Large intestine (tissue), 3 donors: ENCODE measurements at regions not wholly inside any gene's neighbourhood (a gene's known extent, or its start where the extent isn't known, plus 50 kb on each side); places are given as distances from the start of the nearest gene placed in this dataset.
"Not testable (repeated sequence)": the region's sequence is repeated elsewhere in the genome, so short reads cannot be mapped to it uniquely, and the experiment has no call there.

Source experiments
- DNase-seq, 2 donors: peaks; one replicate each; pipeline versions ENCODE4 v3.0.0 to v3.0.0-alpha.2; 2013
- H3K27ac ChIP-seq: one replicate; pipeline ENCODE4 v1.5.1; 2013; ENCODE audit warnings: low read length
- H3K27me3 ChIP-seq: 2 replicates; pipeline ENCODE4 v1.6.1; 2013; ENCODE audit warnings: low read length; ENCODE audit not compliant: control insufficient read depth, insufficient read depth
- H3K36me3 ChIP-seq: 2 replicates; pipeline ENCODE4 v1.6.1; 2013; ENCODE audit warnings: low read length; ENCODE audit not compliant: control insufficient read depth, insufficient read depth
- H3K4me1 ChIP-seq: one replicate; pipeline ENCODE4 v1.6.1; 2013; ENCODE audit warnings: low read length; ENCODE audit not compliant: control insufficient read depth, insufficient read depth
- H3K4me3 ChIP-seq: one replicate; pipeline ENCODE4 v1.5.1; 2013; ENCODE audit warnings: low read length
- H3K9me3 ChIP-seq: one replicate; pipeline ENCODE4 v1.6.1; 2013; ENCODE audit warnings: mild to moderate bottlenecking, low read depth, low read length, moderate library complexity; ENCODE audit not compliant: control insufficient read depth
- WGBS: methylation state at CpG from one replicate; pipeline ENCODE4 v1.1.5; 2013; ENCODE audit warnings: low lambda C conversion rate; ENCODE audit not compliant: insufficient coverage; 5-methylcytosine and 5-hydroxymethylcytosine counted together

- no peaks in the 10 kb centered on the region for H3K4me1 ChIP-seq
- no peaks in the 10 kb centered on the region for H3K36me3 ChIP-seq
- no peak for DNase-seq
- no peak overlapping the region for H3K4me3 ChIP-seq
- no peak overlapping the region for H3K27ac ChIP-seq
- H3K9me3 ChIP-seq: no peaks in the 10 kb centered on the region
- 100% methylated on average over 1 of the region's 3 CpGs for WGBS
- no peaks in the 10 kb centered on the region for H3K27me3 ChIP-seq
Observed at GRCh38 chr14:58987591-58987990, 200.9 kb upstream of the DAAM1 start.

GRCh38 chr14:58992935-58993334 is 195.5 kb upstream of the DAAM1 start:
- WGBS: 100% methylated on average over 1 of the region's 1 CpG
- H3K4me1 ChIP-seq: no peaks in the 10 kb centered on the region
- no peaks in the 10 kb centered on the region for H3K36me3 ChIP-seq
- H3K9me3 ChIP-seq: no peaks in the 10 kb centered on the region
- H3K27me3 ChIP-seq: no peaks in the 10 kb centered on the region
- H3K27ac ChIP-seq: no peak overlapping the region
- DNase-seq: no peak
- no peak overlapping the region for H3K4me3 ChIP-seq

GRCh38 chr14:58994130-58994529 is 194.3 kb upstream of the DAAM1 start:
- no peaks in the 10 kb centered on the region for H3K36me3 ChIP-seq
- DNase-seq: no peak
- H3K4me1 ChIP-seq: no peaks in the 10 kb centered on the region
- no peak overlapping the region for H3K4me3 ChIP-seq
- H3K27me3 ChIP-seq: no peaks in the 10 kb centered on the region
- 67% methylated on average over 1 of the region's 1 CpG for WGBS
- H3K27ac ChIP-seq: no peak overlapping the region
- no peaks in the 10 kb centered on the region for H3K9me3 ChIP-seq

- Histone ChIP-seq H3K4me3 (no peak overlapping the region), H3K4me1 (no peaks in the 10 kb centered on the region), H3K27ac (no peak overlapping the region), H3K9me3 (no peaks in the 10 kb centered on the region), H3K36me3 (no peaks in the 10 kb centered on the region), H3K27me3 (no peaks in the 10 kb centered on the region)
- no CpG with 5 or more reads among the region's 2 CpGs for WGBS
- DNase-seq: no peak
Observed at GRCh38 chr14:59004012-59004411, 184.5 kb upstream of the DAAM1 start.

- H3K36me3 ChIP-seq, H3K4me3 ChIP-seq, DNase-seq, H3K4me1 ChIP-seq, H3K9me3 ChIP-seq, H3K27me3 ChIP-seq, H3K27ac ChIP-seq: not testable (repeated sequence)
- 75% methylated on average over 1 of the region's 4 CpGs for WGBS
Observed at GRCh38 chr14:59006179-59006578, 182.3 kb upstream of the DAAM1 start.

GRCh38 chr14:59009967-59010366 is 178.5 kb upstream of the DAAM1 start:
- peaks cover 4% of the 10 kb centered on the region for H3K9me3 ChIP-seq
- no peaks in the 10 kb centered on the region for H3K36me3 ChIP-seq
- H3K4me3 ChIP-seq: no peak overlapping the region
- no peaks in the 10 kb centered on the region for H3K27me3 ChIP-seq
- no peak for DNase-seq
- H3K27ac ChIP-seq: no peak overlapping the region
- H3K4me1 ChIP-seq: no peaks in the 10 kb centered on the region

GRCh38 chr14:59013672-59014298 is 174.7 kb upstream of the DAAM1 start:
- no peaks in the 10 kb centered on the region for H3K4me1 ChIP-seq
- H3K4me3 ChIP-seq: no peak overlapping the region
- peaks cover 4% of the 10 kb centered on the region for H3K9me3 ChIP-seq
- no peak for DNase-seq
- no CpG with 5 or more reads among the region's 7 CpGs for WGBS
- H3K36me3 ChIP-seq: no peaks in the 10 kb centered on the region
- H3K27ac ChIP-seq: no peak overlapping the region
- H3K27me3 ChIP-seq: no peaks in the 10 kb centered on the region

GRCh38 chr14:59015482-59015881 is 173.0 kb upstream of the DAAM1 start:
- H3K36me3 ChIP-seq: no peaks in the 10 kb centered on the region
- no peaks in the 10 kb centered on the region for H3K4me1 ChIP-seq
- no peak for DNase-seq
- no peak overlapping the region for H3K4me3 ChIP-seq
- WGBS: no CpG with 5 or more reads among the region's 3 CpGs
- no peak overlapping the region for H3K27ac ChIP-seq
- H3K9me3 ChIP-seq: peaks cover 4% of the 10 kb centered on the region
- H3K27me3 ChIP-seq: no peaks in the 10 kb centered on the region

GRCh38 chr14:59017285-59017965 is 171.0 kb upstream of the DAAM1 start:
- DNase-seq: no peak
- Histone ChIP-seq H3K27me3 (no peaks in the 10 kb centered on the region), H3K9me3 (peaks cover 4% of the 10 kb centered on the region), H3K27ac (no peak overlapping the region), H3K4me3 (no peak overlapping the region), H3K36me3 (no peaks in the 10 kb centered on the region), H3K4me1 (no peaks in the 10 kb centered on the region)
- 65% methylated on average over 3 of the region's 5 CpGs for WGBS

GRCh38 chr14:59018460-59018859 is 170.0 kb upstream of the DAAM1 start:
- WGBS: no CpG with 5 or more reads among the region's 2 CpGs
- Histone ChIP-seq H3K9me3 (no peaks in the 10 kb centered on the region), H3K4me3 (no peak overlapping the region), H3K27ac (no peak overlapping the region), H3K27me3 (no peaks in the 10 kb centered on the region), H3K36me3 (no peaks in the 10 kb centered on the region), H3K4me1 (no peaks in the 10 kb centered on the region)
- DNase-seq: no peak

- Histone ChIP-seq H3K27ac (no peak overlapping the region), H3K4me3 (no peak overlapping the region), H3K4me1 (no peaks in the 10 kb centered on the region), H3K9me3 (no peaks in the 10 kb centered on the region), H3K36me3 (no peaks in the 10 kb centered on the region), H3K27me3 (no peaks in the 10 kb centered on the region)
- DNase-seq: no peak
- WGBS: no CpG with 5 or more reads among the region's 3 CpGs
Observed at GRCh38 chr14:59018978-59019377, 169.5 kb upstream of the DAAM1 start.
